H9 (cell line): ENCODE measurements at regions not wholly inside any gene's neighbourhood (a gene's known extent, or its start where the extent isn't known, plus 50 kb on each side); places are given as distances from the start of the nearest gene placed in this dataset.

ENCODE experiments used
- DNase-seq: peaks from one replicate; pipeline ENCODE4 v3.0.0-alpha.2; 2017
- H2AFZ ChIP-seq: one replicate; pipeline ENCODE4 v1.6.1; 2013; ENCODE audit warnings: mild to moderate bottlenecking, low read length, control low read depth, moderate library complexity
- H2AK5ac ChIP-seq: 2 replicates; pipeline ENCODE4 v1.6.1; 2013; ENCODE audit warnings: low read length, control low read depth, mixed read lengths; ENCODE audit not compliant: insufficient read length
- H2BK120ac ChIP-seq: one replicate; pipeline ENCODE4 v1.6.1; 2013; ENCODE audit warnings: low read depth, mild to moderate bottlenecking, low read length, control low read depth, inconsistent platforms; ENCODE audit not compliant: poor library complexity, severe bottlenecking
- H2BK12ac ChIP-seq: 2 replicates; pipeline ENCODE4 v1.6.1; 2013; ENCODE audit warnings: low read length, control low read depth, mixed read lengths, low read depth; ENCODE audit not compliant: insufficient read length
- H2BK15ac ChIP-seq: 2 replicates; pipeline ENCODE4 v1.6.1; 2013; ENCODE audit warnings: low read depth, low read length, control low read depth
- H2BK20ac ChIP-seq: one replicate; pipeline ENCODE4 v1.6.1; 2013; ENCODE audit warnings: low read depth, mild to moderate bottlenecking, low read length, control low read depth, inconsistent platforms; ENCODE audit not compliant: poor library complexity, severe bottlenecking
- H2BK5ac ChIP-seq: 2 replicates; pipeline ENCODE4 v1.6.1; 2013; ENCODE audit warnings: low read length, control low read depth, mixed read lengths; ENCODE audit not compliant: insufficient read length
- H3K14ac ChIP-seq: 2 replicates; pipeline ENCODE4 v1.6.1; 2013; ENCODE audit warnings: low read length, control low read depth; ENCODE audit not compliant: insufficient read depth
- H3K18ac ChIP-seq: 2 replicates; pipeline ENCODE4 v1.6.1; 2013; ENCODE audit warnings: low read depth, mild to moderate bottlenecking, mixed read lengths, low read length, control low read depth; ENCODE audit not compliant: insufficient read length
- H3K23ac ChIP-seq: 2 replicates; pipeline ENCODE4 v1.6.1; 2013; ENCODE audit warnings: low read length, control low read depth, mixed read lengths, low read depth; ENCODE audit not compliant: insufficient read length
- H3K23me2 ChIP-seq: 2 replicates; pipeline ENCODE4 v1.6.1; 2013; ENCODE audit warnings: low read depth, mild to moderate bottlenecking, mixed read lengths, low read length, control low read depth; ENCODE audit not compliant: insufficient read length, poor library complexity, severe bottlenecking
- H3K27ac ChIP-seq: 2 replicates; pipeline ENCODE4 v1.5.1; 2013; ENCODE audit warnings: low read length, control low read depth, mixed read lengths, low read depth; ENCODE audit not compliant: insufficient read length
- H3K27me3 ChIP-seq: 2 replicates; pipeline ENCODE4 v1.6.1; 2013; ENCODE audit warnings: low read length, control low read depth, inconsistent platforms; ENCODE audit not compliant: insufficient read depth
- H3K4ac ChIP-seq: 2 replicates; pipeline ENCODE4 v1.6.1; 2013; ENCODE audit warnings: low read depth, mild to moderate bottlenecking, control low read depth, inconsistent platforms, low read length, moderate library complexity
- H3K4me1 ChIP-seq: 2 replicates; pipeline ENCODE4 v1.6.1; 2013; ENCODE audit warnings: low read length, control low read depth, inconsistent platforms; ENCODE audit not compliant: insufficient read depth
- H3K4me2 ChIP-seq: 2 replicates; pipeline ENCODE4 v1.6.1; 2013; ENCODE audit warnings: low read length, control low read depth, mixed read lengths; ENCODE audit not compliant: insufficient read length, insufficient read depth
- H3K56ac ChIP-seq: 2 replicates; pipeline ENCODE4 v1.6.1; 2013; ENCODE audit warnings: low read depth, mild to moderate bottlenecking, mixed read lengths, low read length, control low read depth; ENCODE audit not compliant: insufficient read length
- H3K79me1 ChIP-seq: 2 replicates; pipeline ENCODE4 v1.6.1; 2013; ENCODE audit warnings: low read depth, mild to moderate bottlenecking, moderate library complexity, low read length, control low read depth, inconsistent platforms; ENCODE audit not compliant: insufficient read depth, poor library complexity, severe bottlenecking
- H3K79me2 ChIP-seq: 2 replicates; pipeline ENCODE4 v1.6.1; 2013; ENCODE audit warnings: low read length, control low read depth, inconsistent platforms; ENCODE audit not compliant: insufficient read depth
- H3K9ac ChIP-seq: 2 replicates; pipeline ENCODE4 v1.6.1; 2013; ENCODE audit warnings: low read length, control low read depth, mixed read lengths; ENCODE audit not compliant: insufficient read length; ENCODE audit errors: extremely low read depth
- H3K9me3 ChIP-seq: one replicate; pipeline ENCODE4 v1.6.1; 2013; ENCODE audit warnings: low read depth, low read length, inconsistent platforms; ENCODE audit not compliant: control insufficient read depth
- H3T11ph ChIP-seq: one replicate; pipeline ENCODE4 v1.6.1; 2013; ENCODE audit warnings: mild to moderate bottlenecking, low read length, control low read depth, inconsistent platforms
- H4K20me1 ChIP-seq: one replicate; pipeline ENCODE4 v1.6.1; 2013; ENCODE audit not compliant: control insufficient read depth, insufficient read length, insufficient read depth
- H4K5ac ChIP-seq: 2 replicates; pipeline ENCODE4 v1.6.1; 2013; ENCODE audit warnings: low read depth, mild to moderate bottlenecking, mixed read lengths, low read length, control low read depth; ENCODE audit not compliant: insufficient read length
- H4K8ac ChIP-seq: replicated peaks from 2 replicates; pipeline ENCODE4 v1.6.1; 2013; ENCODE audit warnings: low read length, control low read depth, mixed read lengths, low read depth; ENCODE audit not compliant: insufficient read length
- H4K91ac ChIP-seq: 2 replicates; pipeline ENCODE4 v1.6.1; 2013; ENCODE audit warnings: low read depth, mild to moderate bottlenecking, moderate library complexity, mixed read lengths, low read length, control low read depth; ENCODE audit not compliant: insufficient read length
- H3K27ac Mint-ChIP-seq, 3 experiments: 2 replicates in 2 of 3; 3 replicates in 1 of 3; pipeline ENCODE4 v1.8.0; 2020 to 2021; ENCODE audit warnings: mixed read lengths in 3 of 3, mild to moderate bottlenecking in 1 of 3, moderate library complexity in 1 of 3
- H3K27me3 Mint-ChIP-seq: 2 replicates; pipeline ENCODE4 v1.8.0; 2021; ENCODE audit warnings: low read depth, mild to moderate bottlenecking, moderate library complexity, mixed read lengths
- H3K36me3 Mint-ChIP-seq, 3 experiments: 2 replicates in 2 of 3; 3 replicates in 1 of 3; pipeline ENCODE4 v1.8.0; 2020 to 2021; ENCODE audit warnings: low read depth in 3 of 3, mixed read lengths in 3 of 3; ENCODE audit not compliant: insufficient read depth in 1 of 3
- H3K4me1 Mint-ChIP-seq, 2 experiments: 2 replicates each; pipeline ENCODE4 v1.8.0; 2020; ENCODE audit warnings: mixed read lengths in 2 of 2
- H3K4me3 Mint-ChIP-seq, 2 experiments: 2 replicates in 1 of 2; 3 replicates in 1 of 2; pipeline ENCODE4 v1.8.0; 2020 to 2021; ENCODE audit warnings: mild to moderate bottlenecking in 2 of 2, mixed read lengths in 2 of 2, moderate library complexity in 1 of 2
- H3K9me3 Mint-ChIP-seq, 2 experiments: 2 replicates in 1 of 2; 3 replicates in 1 of 2; pipeline ENCODE4 v1.8.0; 2020; ENCODE audit warnings: mild to moderate bottlenecking in 2 of 2, mixed read lengths in 2 of 2, moderate library complexity in 1 of 2
- WGBS: extraction: QIAGEN DNeasy Blood & Tissue Kit; methylation state at CpG from one replicate; pipeline ENCODE4 v1.1.7; 2013; ENCODE audit warnings: missing lambda C conversion rate, low lambda C conversion rate, mixed read lengths; ENCODE audit not compliant: insufficient read length; ENCODE audit errors: extremely low coverage; 5-methylcytosine and 5-hydroxymethylcytosine counted together
- TF ChIP-seq, protein P1 (sequence below): fragments of 200-600 bp; sonication (generic); conservative IDR thresholded peaks from 3 replicates; pipeline ENCODE4 v1.8.0; 2021; ENCODE audit warnings: antibody characterized with exemption, mild to moderate bottlenecking

DNA sequence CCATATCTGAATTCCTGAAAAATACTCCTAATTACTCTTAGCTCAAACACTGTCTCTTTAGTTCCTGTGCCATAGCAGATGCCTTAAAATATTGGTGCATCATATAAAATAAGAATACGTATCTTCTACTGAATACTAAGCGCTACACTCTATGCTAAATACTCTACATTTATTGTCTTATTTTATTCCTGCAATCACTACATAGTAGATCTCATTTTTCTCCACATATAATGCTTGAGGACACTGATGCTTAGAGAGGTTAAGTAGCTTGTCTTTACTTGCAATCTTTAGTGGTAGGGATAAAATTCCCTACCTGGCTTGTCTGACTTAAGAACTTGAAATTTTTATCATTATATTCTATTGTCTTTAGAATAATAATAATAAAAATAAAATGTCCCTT lies 137.3 kb upstream of the SETBP1 start:
- Mint-ChIP-seq H3K27ac (no peak overlapping the region), H3K27me3 (no peaks in the 10 kb centered on the region), H3K4me1 (no peaks in the 10 kb centered on the region), H3K36me3 (no peaks in the 10 kb centered on the region), H3K4me3 (no peak overlapping the region), H3K9me3 (peaks cover 0 to 3% of the 10 kb centered on the region in 2 experiments; a peak in 1 of 5 replicates)
- TF ChIP-seq, protein P1, sequence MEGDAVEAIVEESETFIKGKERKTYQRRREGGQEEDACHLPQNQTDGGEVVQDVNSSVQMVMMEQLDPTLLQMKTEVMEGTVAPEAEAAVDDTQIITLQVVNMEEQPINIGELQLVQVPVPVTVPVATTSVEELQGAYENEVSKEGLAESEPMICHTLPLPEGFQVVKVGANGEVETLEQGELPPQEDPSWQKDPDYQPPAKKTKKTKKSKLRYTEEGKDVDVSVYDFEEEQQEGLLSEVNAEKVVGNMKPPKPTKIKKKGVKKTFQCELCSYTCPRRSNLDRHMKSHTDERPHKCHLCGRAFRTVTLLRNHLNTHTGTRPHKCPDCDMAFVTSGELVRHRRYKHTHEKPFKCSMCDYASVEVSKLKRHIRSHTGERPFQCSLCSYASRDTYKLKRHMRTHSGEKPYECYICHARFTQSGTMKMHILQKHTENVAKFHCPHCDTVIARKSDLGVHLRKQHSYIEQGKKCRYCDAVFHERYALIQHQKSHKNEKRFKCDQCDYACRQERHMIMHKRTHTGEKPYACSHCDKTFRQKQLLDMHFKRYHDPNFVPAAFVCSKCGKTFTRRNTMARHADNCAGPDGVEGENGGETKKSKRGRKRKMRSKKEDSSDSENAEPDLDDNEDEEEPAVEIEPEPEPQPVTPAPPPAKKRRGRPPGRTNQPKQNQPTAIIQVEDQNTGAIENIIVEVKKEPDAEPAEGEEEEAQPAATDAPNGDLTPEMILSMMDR, result no peak
- Histone ChIP-seq H4K8ac (no peak overlapping the region), H3K9ac (no peak overlapping the region), H3K27me3 (no peaks in the 10 kb centered on the region), H2BK15ac (no peak overlapping the region), H2AK5ac (no peak overlapping the region), H3K4me1 (no peaks in the 10 kb centered on the region), H3K27ac (no peak overlapping the region), H3K23ac (no peak overlapping the region), H2BK5ac (no peak overlapping the region), H2AFZ (no peak overlapping the region), H3K4me2 (no peak overlapping the region), H4K20me1 (no peaks in the 10 kb centered on the region), H3T11ph (no peak overlapping the region), H3K18ac (no peak overlapping the region), H3K4ac (no peak overlapping the region), H4K5ac (no peak overlapping the region), H3K23me2 (no peaks in the 10 kb centered on the region), H4K91ac (no peak overlapping the region), H3K14ac (no peak overlapping the region), H2BK20ac (no peak overlapping the region), H2BK120ac (no peak overlapping the region), H3K56ac (no peak overlapping the region), H2BK12ac (no peak overlapping the region), H3K79me1 (no peaks in the 10 kb centered on the region), H3K79me2 (no peaks in the 10 kb centered on the region), H3K9me3 (no peaks in the 10 kb centered on the region)
- no peak for DNase-seq
- no CpG with 5 or more reads among the region's 2 CpGs for WGBS
